Epithelial cell of esophagus (primary cell): ENCODE measurements at regions not wholly inside any gene's neighbourhood (a gene's known extent, or its start where the extent isn't known, plus 50 kb on each side); places are given as distances from the start of the nearest gene placed in this dataset.

Source experiments
- DNase-seq: peaks from one replicate; pipeline ENCODE4 v3.0.0; 2010; ENCODE audit warnings: low read depth
- H3K4me3 ChIP-seq: 2 replicates; pipeline ENCODE4 v1.5.1; 2011; ENCODE audit warnings: mild to moderate bottlenecking, low read length, control low read depth
- TF ChIP-seq, protein P1 (sequence below): IDR thresholded peaks from 2 replicates; pipeline ENCODE4 v1.5.1; 2011; ENCODE audit warnings: low read depth, mild to moderate bottlenecking, low read length, control low read depth, inconsistent platforms; ENCODE audit not compliant: insufficient read depth; ENCODE audit errors: missing control alignments

DNA sequence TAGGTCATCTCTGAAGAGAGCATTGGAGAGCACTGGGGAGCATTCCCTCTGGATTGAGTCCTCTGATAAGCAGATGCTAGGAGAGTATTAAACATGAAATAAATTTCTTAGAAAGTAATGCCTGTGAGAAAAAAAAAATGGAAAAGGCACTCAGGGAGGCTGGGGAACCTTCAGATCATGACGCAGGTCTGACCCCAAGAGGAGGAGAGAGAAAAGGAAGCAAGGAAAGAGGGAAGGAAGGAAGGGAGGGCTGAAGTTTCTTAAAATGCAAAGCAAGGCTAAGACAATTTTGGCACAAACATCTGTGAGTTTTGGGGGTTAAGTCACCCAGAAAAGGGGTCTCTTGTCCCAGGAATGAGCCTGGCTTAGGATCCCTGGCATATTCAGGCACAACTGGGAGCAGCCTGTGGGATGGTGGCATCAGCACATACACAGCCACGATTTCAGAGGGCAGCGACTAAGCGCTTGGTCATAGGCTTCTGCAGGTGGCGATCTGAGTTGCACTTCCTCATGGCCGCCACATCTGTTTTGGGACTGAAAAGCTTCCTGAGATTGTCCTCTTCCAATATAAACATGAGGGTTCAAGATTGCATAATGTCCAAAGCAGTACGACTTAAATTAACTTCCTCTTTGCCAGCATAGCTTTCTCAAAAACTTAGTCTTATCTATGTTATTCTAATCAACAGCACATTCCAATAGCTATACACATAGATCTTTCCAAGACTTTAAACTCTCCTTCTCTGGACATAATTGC is 692.7 kb downstream of the DNAH5 start:
- TF ChIP-seq, protein P1, sequence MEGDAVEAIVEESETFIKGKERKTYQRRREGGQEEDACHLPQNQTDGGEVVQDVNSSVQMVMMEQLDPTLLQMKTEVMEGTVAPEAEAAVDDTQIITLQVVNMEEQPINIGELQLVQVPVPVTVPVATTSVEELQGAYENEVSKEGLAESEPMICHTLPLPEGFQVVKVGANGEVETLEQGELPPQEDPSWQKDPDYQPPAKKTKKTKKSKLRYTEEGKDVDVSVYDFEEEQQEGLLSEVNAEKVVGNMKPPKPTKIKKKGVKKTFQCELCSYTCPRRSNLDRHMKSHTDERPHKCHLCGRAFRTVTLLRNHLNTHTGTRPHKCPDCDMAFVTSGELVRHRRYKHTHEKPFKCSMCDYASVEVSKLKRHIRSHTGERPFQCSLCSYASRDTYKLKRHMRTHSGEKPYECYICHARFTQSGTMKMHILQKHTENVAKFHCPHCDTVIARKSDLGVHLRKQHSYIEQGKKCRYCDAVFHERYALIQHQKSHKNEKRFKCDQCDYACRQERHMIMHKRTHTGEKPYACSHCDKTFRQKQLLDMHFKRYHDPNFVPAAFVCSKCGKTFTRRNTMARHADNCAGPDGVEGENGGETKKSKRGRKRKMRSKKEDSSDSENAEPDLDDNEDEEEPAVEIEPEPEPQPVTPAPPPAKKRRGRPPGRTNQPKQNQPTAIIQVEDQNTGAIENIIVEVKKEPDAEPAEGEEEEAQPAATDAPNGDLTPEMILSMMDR: no peak
- no peak for DNase-seq
- H3K4me3 ChIP-seq: no peak overlapping the region

DNA sequence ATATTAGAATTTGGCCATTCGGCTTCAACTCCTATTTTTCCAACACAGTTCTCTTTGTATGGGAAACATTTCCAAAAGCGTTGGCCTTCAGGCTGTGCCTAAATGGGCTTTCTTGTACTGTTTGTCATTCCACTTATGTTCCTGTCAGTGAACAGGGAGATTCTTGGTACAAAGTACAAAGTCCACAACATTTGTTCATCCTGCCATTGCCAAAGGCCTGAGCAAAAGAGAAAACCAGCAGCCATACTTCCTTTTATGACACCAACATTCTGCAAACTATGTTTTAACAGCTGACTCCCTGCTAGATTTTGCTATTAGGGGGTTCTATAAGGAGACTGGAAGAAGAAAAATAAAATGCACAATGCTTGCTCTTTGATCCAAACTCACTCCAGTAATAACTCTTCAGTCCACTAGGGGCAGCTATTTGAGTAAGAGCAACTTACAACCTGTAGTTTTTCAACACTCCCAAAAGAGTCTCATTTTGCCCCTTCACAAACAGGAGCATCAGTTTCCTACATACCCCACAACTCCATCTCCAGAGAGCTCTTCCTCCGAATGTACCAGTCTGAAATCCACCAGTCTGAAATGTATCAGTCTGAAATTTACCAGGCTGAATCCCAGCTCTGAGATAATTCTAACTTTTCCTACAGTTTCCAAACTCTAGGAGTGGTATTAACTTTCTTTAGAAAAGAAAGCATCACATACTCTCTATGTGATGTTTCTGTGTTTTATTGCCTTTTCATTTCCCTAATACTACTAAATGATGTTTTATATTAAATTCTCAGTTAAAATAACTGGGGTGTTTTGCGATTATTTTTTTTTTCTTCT is 693.8 kb downstream of the DNAH5 start:
- TF ChIP-seq, protein P1: peak; percentile 55
- H3K4me3 ChIP-seq: no peak overlapping the region
- DNase-seq: peak; percentile 30

DNA sequence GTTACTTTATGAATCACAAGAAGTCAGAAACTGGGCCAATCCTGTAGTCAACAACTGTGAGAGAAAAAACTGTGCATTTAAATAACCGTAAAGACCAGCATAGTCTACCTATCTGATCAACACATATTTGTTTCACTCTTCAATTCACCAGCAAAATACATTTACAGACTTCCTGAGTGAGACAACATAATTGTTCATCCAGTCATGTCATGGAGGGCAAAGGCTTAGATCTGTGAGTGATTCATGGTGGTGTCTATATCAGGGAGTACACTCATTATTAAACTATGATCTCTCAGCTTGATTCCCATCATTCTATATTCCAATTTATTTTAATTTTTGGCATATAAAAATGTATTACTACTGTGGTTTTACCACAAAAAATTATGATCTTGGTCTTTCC is 694.6 kb downstream of the DNAH5 start:
- TF ChIP-seq, protein P1: no peak
- peak; percentile 77 for DNase-seq
- no peak overlapping the region for H3K4me3 ChIP-seq

DNA sequence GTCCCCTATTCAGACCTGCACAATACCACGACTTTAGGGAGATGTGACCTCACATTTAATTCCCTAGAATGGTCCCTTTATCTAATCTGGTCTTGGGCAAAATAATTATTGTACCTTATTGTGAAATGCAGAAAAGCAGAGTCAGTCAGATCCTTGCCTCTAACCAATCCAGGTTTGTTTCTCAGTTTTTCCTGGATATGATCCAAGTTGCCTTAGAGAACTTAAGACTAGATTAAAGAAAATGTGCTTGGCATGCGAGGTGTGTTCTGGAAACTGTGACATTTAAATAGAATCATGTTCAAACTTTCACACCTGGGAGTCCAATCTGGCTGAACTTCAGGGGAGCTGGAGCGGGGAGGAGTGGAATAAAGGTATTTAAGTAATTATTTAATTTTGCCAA is 696.2 kb downstream of the DNAH5 start:
- peak; percentile 75 for DNase-seq
- TF ChIP-seq, protein P1: no peak
- H3K4me3 ChIP-seq: no peak overlapping the region

DNA sequence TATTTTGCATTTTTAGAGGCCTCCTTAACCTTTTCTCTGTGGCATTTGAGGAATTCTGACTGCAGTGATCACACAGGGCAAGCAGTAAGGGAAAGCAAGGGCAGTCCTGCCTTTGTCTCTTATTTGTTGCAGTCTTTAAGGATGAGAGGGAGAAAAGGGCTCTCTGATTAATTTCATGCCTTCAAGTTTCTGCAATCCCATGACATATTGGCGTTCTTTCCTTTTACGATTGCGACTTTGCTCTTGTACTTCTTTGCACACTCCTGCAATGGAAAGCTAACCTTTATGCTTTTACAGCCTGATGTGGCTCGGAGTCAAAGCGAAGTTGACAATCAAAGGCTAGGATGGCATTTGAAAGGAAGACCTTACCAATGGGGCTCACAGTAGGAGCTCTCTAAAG is 698.4 kb downstream of the DNAH5 start:
- no peak for DNase-seq
- no peak overlapping the region for H3K4me3 ChIP-seq
- TF ChIP-seq, protein P1: no peak

DNA sequence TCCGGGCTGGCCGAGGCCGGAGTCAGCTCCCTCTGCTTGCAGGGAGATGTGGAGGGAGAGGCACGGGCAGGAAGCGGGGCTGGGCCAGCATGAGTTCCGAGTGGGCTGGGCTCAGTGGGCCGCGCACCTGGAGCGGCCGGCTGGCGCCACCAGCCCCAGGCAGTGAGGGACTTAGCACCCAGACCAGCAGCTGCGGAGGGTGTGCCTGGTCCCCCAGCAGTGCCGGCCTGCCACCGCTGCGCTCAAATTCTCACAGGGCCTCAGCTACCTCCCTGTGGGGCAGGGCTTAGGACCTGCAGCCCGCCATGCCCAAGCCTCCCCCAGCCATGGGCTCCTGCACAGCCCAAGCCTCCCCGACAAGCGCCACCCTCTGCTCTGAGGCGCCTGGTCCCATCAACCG is 700.3 kb downstream of the DNAH5 start:
- DNase-seq: no peak
- TF ChIP-seq, protein P1: no peak
- H3K4me3 ChIP-seq: no peak overlapping the region
